HG03196 (cell line): ENCODE measurements at regions not wholly inside any gene's neighbourhood (a gene's known extent, or its start where the extent isn't known, plus 50 kb on each side); places are given as distances from the start of the nearest gene placed in this dataset.

ENCODE experiments used
- ATAC-seq: cut with Tn5 transposase; IDR thresholded peaks from one replicate; pipeline ENCODE4 v1.9.1; 2021; ENCODE audit not compliant: unreplicated experiment

DNA sequence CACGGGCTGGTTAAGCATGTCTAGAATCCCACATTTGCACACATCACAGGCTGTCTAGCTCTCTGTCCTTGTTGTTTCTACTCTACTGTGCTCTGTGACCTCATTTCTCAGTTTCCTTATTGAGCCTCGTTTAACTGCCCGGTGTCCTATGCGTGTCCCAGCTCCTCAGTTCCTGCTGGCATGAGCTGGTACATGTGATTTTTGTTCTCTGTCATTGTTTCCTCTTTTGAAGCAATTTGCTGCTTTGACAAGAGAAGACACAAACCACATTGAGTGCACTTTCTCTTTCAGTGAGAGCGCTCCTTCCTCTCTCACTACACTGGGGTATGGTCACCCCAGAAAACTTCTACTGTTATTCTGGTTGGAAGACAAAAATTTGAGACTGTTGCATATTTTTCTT is 563.5 kb downstream of the PDCD6IP start:
- peak; percentile 98 for ATAC-seq

DNA sequence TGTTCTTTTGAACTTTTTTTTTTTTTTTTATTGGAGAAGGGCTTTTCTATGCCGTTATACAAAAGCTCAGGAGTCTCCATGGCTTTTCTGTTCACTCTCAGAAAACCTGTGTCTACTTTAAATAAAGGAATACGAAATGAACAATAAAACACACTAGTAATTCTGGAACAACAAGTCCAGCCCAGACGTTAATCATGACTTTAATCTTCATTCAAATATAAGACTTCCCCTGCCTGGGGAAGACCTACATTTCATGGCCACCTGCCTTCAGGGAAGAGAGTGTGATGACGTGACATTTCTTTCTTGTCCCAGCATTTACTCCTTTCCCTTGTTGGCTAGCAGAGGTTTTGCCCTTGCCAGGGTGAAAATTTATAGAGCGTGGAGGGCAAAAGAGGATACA is 564.5 kb downstream of the PDCD6IP start:
- no peak for ATAC-seq

DNA sequence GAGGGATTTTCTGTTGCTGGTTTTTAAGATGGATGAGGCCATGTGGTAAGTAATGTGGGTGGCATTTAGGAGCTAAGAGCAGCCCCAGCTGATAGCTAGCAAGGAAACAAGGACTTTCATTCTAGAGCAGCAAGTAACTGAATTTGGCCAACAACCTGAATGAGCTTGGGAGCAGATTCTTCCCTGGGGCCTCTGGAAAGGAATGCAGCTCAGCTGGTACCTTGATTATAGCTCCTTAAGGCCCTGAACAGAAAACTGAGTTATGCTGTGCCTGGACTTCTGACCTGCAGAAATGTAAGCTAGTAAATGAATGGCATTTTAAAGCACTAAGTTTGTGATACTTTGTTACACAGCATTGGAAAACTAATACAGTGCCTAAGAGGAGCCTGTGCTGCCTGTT is 565.5 kb downstream of the PDCD6IP start:
- no peak for ATAC-seq

DNA sequence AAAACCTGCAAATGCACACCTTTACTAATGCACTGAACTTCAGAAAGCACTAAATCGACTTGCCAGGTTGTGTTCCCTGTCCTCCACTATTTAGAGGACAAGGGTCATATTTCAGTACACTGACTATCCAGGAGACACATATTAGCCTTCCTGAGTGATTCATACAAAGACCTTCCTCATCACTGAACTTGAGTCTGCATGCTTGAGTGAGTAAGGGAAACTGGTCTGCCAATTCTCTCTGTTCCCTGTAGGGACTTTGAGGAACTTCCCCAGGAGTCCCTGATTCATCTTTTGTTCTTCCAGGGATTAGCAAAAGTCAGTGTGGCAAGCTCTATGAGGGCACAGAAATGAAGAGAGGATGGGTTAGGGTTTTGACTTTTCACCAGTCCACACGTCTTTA is 565.9 kb downstream of the PDCD6IP start:
- no peak for ATAC-seq

DNA sequence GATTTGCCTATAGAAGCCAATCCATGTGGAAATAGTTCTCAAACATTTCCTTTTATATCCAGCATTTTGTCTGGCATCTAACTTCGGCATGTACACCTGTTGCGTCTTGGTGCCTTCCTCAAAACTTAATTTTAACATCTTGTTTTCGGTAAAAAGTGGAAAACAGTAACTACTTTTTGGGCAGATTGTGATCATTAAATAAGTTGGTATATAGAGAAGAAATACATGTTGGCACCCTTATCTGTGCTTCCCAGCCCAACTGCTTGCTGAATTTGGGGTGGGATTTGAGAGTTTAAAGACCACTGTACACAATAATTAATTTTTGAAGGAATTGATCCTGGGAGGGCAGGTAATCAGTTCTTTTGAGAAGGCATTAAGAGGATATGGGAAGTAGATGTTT is 566.8 kb downstream of the PDCD6IP start:
- ATAC-seq = no peak

DNA sequence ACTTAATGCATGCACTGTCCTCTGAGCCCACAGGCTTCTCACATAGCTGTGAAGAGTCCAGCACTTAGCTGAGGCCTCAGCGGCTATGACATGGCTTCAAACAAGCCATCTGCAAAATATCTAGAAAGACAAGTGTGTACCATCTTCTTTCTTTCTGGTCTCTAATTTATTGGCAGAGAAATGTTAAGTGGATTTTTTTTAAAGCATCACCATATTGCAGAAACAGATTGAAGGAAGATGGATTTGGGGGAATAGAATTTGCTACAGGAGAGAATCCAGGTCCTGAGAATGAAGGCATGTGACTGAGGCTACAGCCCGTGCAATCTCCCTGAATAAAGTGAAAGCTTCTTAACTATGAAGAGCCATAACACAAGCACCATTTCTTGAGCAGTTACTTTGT is 567.3 kb downstream of the PDCD6IP start:
- ATAC-seq = no peak

DNA sequence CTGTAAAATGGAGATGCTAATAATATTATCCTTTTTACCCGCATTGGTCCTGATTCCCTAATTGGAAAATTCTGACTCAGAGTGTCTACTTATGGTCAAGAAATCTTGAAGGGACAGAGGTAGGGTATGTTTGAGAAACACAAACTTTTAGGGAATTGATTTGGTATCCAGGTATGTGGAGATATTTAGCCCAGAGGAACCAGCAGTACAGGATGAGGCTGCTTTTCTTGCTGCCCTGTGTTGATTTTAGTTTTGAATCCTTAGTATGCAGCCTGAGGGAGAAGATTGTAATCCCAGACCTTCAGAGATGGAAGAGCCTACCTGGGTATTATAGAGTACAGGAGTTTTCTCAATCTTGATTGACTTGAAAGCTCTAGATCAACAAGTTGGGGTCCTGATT is 569.1 kb downstream of the PDCD6IP start:
- ATAC-seq = no peak

DNA sequence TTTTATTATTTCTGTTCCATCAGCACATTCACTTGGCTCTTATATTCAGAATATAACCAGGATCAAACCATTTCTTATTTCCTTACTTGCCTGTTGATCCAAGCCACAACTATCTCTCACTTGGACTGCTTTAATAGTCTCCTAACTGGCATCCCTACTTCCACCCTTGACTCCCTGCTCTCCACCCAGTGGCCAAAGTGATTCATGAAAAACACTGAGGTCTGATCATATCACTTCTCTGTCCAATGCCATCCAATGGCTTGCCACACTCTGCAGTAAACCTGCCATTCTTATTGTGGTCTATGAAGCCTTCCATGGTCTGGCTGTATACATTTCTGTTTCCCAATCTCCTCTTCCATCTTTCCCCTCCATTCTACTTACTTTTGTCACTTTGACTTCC is 576.1 kb downstream of the PDCD6IP start:
- ATAC-seq = no peak

DNA sequence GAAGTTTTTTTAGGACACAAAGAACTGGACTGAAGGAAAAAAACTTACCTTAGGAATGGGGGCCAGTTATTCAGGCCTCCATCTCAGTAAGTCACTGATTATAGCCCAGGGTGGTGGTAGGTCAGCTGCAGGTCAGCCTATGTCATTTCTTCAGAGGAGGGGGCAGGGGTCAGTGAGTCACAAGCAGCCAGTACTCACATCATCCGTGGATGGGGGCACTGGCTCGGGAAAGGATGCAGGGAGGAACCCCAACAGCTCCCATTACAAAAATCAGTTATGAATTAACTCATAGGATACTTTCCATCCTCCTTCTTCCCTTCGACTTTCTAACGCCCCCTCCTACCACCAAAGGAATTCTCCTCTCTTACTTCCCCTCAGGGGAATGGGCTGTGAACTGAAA is 578.3 kb downstream of the PDCD6IP start:
- no peak for ATAC-seq

DNA sequence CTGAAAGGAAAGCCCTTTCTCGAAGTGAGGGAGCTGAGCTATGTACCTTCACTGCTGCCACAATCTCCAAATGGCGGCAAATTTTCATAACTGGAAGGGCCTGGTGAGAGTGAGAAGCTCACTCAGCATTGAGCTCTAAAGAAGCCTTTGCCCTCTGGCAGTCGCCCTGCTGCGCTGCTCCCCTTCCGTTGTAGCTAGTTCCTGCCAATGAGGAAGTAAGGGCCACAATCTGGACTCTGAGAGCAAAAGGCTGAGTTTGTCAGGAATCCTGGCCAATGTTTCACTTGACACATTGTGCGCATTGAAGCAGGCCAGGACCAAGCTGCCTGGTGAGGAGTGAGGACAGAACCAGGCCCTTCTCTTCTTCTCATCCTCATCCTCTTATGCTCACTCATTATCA is 579.5 kb downstream of the PDCD6IP start:
- no peak for ATAC-seq

DNA sequence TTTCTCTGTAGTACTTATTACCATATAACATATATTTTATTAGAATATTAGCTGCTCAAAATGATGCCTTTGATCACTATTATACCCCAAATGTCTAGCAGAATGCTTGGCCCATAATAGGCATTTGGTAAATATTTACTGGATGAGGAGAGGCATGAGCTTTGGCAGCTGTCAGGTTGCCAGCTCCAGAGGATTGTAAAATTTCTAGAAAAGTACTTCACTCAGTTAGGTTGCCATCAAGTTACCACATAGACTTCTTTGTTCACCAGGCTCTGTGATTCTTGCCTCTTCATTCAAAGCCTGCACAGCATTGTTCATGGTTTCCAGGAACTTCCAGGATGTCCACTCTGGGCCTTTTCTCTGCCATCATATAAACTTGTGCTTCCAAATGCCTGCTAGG is 582.8 kb downstream of the PDCD6IP start:
- no peak for ATAC-seq

DNA sequence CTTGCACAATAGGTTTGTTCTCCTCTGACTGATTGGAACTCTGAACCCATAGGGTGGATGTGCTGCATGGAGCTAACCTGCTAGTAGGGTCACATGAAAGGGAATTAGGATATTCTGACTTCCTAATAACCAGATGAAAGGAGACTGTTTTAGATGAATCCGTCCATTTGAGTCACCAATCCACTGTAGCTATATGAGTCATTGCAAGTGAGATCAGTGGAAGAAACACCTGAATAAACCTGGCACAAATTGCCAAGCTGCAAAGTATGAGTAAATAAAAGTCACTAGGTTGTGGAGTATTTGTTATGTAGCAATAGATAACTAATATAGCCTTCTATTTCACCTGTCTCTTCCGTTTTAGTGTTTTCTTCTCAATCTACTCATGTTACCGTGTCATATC is 584.4 kb downstream of the PDCD6IP start:
- no peak for ATAC-seq

DNA sequence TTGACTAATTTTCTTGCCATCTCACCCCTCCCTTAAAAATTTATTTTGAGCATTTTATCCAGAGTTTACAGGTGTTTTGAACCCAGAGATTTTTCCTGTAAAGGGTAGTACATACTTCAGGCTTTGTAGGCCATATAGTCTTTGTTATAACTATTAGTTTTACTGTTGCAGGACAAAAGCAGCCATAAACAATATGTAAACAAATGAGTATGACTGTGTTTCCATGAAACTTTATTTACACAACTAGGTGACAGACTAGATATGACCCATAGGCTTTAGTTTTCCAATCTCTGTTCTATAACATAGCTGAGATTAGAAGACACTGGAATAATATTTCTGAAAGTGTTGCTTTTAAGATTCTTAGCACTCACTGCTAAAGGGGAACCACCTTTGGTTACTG is 587.9 kb downstream of the PDCD6IP start:
- no peak for ATAC-seq

DNA sequence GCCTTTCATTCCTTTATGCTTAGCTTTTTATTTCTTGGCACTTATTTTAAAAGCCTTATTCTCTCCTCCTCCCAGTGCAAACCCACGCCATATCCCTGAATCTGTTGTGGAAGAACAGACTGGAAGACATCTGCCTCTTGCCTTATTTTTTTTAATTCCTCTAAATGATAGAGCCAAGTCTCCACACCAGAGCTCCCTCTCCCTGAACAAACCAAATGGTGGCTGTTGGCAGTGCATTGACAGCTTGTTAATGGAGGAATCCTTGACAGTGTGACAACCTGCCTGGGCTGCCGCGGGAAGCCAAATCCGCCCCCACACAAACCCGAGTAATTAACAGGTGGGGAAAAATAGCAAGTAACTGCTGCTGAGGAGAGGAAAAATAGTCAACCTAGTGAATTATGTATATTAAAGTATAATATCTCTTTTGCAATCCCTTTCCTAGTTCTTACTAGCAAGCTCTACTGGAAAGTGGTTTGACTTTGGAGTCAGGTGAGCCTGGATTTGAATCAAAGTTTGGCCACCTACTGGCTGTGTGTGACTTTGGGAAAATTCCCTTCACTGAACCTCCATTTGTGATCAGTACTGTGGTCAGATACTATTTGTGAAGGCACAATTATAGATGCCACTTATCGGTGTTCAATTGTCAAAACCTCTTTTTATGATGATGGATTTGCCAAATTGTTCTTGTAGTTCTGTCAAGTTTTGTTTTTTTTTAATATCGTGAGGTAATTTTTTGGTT is 589.6 kb downstream of the PDCD6IP start:
- ATAC-seq = no peak

DNA sequence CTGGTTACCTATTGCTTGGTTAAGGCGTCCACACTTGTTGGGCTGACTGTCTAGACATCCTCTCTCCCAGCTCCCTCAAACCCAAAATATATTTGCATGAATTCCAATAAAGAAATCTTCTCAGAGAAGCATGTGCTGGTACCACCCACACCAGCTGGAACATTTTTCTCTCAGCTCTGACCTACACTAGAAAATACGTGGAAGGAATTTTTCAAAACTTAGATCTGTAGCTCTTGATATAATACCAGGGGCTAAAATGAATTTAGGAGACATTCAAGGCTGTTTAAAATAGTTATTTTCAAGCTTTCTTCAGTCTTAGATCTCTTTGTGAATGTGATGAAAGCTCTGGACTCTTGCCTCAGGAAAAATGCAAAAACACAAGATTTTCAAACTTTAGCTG is 590.4 kb downstream of the PDCD6IP start:
- no peak for ATAC-seq

DNA sequence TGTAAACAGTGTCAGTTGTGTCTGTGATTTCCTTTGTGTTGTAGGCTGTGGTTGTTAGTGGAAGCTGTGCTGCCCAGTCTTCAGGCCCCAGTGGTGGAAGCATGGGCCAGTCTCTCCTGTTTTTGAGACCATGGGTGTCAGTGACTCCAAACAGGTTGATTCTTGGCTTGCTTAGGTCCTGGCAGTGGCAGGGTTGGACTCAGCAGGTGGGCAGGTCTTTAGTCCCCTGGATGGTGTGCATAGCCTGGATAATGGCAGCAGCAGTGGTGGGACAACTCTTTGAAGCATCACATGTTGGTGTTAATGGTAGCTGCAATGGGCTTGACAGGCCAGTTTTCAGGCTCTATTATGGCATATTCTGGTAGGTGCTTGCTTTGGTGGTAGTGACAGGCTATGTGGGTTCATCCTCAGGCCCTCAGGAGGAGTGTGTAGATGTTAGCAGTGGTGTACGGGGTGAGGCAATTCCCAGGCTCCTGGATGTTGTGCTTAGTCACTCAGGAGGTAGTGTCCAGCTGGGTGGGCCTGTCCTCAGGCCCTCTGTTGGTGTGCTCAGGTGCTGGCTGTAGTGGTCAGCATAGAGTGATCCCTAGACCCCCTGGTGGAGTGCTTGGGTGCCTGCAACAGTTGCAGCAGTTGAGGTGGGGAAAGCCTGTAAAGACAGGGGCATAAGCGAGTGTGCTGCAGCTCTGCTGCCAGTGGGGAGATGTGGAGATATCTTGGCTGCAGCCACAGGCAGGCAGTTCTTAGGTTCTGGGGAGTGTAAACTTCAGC is 596.7 kb downstream of the PDCD6IP start:
- ATAC-seq = no peak

DNA sequence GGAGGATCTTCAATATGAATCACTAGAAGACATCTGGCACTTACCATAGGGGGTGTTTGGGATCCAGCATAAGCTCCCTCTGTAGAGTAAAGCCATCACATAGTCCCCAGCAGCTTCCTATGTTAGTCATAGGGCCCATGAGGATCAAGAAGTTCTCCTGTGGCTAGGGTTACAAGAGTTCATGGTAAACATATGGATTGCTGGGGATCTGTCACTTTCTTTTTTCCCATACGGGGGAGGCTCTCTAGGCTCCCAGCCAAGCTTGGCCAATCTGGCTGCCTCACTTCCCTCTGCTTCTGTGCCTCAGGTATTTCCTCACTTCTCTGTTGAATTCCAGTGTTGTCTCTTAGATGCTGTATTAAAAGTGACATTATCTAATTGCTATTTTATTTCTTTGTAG is 597.9 kb downstream of the PDCD6IP start:
- ATAC-seq = no peak

DNA sequence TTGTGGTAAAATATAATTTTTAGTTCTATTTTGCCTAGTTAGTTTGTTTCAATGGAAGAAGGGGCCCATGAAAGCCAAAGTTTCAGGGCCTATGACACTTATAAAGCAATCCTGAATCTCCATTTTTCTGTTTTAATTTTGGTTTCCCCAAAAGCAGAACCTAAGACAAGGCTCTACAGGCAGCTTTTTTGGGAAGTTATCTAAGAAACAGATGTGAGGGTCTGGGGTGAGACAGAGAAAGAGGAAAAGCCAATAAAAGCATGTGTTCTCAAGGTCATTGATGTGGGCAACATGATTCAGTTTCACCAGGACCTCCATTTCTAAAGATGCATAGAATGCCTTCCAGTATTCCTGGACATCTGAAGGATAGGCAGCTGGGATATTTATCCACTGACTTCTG is 598.5 kb downstream of the PDCD6IP start:
- no peak for ATAC-seq

DNA sequence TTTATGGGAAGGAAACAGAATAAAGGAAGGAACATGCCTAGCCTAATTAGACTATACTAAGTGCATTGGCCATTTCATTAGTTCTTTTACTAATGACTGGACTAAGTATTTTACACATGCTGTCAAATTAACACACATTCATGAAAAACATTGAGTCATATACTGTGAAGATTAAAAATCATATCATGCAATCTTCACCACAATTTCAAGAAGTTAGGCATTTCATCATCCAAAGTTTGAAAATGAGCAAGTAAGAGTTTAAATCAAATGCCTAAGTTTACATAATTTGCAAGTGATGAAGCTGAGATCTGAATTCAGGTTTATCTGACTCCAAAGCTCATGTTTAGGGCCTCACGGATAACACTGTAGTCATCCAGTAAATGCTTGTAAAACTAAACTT is 601.0 kb downstream of the PDCD6IP start:
- ATAC-seq = no peak

DNA sequence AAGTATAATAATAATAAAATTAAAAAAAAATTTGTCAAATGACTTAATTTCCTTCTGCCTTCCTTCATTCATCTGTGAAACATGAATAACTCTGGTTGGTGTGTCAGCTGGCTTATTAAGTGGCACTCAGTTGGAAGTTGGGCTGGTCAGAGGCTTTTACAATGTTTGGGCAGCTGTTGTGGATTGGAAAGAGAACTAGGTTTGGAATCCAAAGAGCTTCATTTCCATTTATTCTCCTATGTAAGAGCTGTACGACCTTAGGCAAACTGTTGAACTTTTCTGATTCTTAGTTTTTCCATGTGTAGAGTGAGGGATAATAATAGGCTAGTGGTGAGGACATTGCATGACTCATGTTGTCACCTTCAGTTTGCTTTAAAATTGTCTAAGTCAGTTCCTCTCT is 606.7 kb downstream of the PDCD6IP start:
- ATAC-seq = no peak

DNA sequence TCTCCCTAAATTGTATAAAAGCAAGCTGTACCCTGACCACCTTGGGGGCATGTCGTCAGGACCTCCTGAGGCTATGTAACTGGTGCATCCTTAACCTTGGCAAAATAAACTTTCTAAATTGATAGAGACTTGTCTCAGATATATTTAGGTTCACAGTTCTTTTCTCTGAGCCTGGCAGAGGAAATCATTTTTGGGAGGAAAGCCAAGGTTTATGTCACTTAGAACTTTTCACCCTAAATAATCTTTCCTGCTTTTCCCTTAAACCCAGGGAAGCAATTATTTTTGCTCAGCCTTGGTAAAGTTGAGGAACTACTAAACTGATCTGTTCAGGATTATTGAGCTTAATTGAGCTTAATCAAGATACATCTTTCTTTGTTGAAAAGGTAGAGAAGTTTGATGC is 608.9 kb downstream of the PDCD6IP start:
- ATAC-seq = no peak

DNA sequence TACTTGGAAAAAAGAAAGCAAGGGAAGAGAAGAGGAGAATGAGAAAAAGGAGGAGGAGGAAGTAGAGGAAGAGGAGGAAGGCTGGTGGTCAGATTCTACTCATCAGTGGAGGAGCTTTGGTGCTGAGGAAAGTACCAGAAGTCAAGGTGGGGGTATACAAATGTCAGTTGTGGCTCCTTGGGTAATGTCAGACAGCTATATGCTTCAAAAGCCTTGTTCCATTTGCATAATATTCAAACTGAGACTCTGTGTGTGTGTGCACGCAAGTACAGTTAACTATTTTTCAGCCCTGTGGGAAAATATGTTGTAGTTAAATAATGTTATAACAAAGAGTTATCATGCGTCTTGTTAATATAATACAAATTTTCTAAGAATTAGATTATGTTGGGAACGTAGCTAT is 609.7 kb downstream of the PDCD6IP start:
- ATAC-seq = no peak

DNA sequence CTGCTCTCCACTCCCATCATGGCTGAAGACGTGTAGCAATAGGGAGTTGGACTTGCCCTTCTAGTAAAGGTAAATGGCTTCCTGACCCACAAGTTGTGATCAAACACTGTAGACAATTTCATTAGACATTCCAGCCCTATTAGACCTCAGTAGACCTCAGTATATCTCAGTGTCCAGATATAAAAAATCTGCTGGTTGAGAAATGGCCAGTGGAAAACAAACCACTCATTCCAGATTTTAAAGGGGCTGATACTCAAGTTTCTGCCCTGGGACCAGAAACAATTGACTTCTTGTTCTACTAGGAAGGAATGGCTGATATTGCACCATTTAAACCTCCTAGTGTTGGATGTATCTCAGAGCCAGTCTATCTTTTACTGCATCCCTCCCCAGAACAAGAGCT is 613.2 kb downstream of the PDCD6IP start:
- no peak for ATAC-seq
